GM12891 (cell line): ENCODE measurements at regions not wholly inside any gene's neighbourhood (a gene's known extent, or its start where the extent isn't known, plus 50 kb on each side); places are given as distances from the start of the nearest gene placed in this dataset.

Source experiments
- DNase-seq: peaks from one replicate; pipeline ENCODE4 v3.0.0; 2011; ENCODE audit warnings: low spot score; ENCODE audit not compliant: insufficient read length
- FAIRE-seq: peaks from 2 replicates; lab custom pipeline; 2011; peaks lifted over from hg19 to GRCh38; lab: Jason Lieb, UNC
- PAX5 ChIP-seq: IDR thresholded peaks from 2 replicates; pipeline ENCODE4 v1.6.1; 2011; ENCODE audit warnings: low read length, moderate library complexity, mild to moderate bottlenecking; ENCODE audit not compliant: insufficient read depth, severe bottlenecking
- POLR2A ChIP-seq: IDR thresholded peaks from 2 replicates; pipeline ENCODE4 v1.6.1; 2011; ENCODE audit warnings: low read depth, low read length, control low read depth
- POLR2AphosphoS5 ChIP-seq: IDR thresholded peaks from 2 replicates; pipeline ENCODE4 v1.6.1; 2011; ENCODE audit warnings: low read depth, low read length, control low read depth
- POU2F2 ChIP-seq: IDR thresholded peaks from 2 replicates; pipeline ENCODE4 v1.6.1; 2011; ENCODE audit warnings: low read depth, mild to moderate bottlenecking, control low read depth, low read length, moderate library complexity
- SPI1 ChIP-seq: IDR thresholded peaks from 2 replicates; pipeline ENCODE4 v1.6.1; 2011; ENCODE audit warnings: low read depth, low read length, control low read depth
- TAF1 ChIP-seq: IDR thresholded peaks from 2 replicates; pipeline ENCODE4 v1.6.1; 2011; ENCODE audit warnings: low read depth, low read length, control low read depth

DNA sequence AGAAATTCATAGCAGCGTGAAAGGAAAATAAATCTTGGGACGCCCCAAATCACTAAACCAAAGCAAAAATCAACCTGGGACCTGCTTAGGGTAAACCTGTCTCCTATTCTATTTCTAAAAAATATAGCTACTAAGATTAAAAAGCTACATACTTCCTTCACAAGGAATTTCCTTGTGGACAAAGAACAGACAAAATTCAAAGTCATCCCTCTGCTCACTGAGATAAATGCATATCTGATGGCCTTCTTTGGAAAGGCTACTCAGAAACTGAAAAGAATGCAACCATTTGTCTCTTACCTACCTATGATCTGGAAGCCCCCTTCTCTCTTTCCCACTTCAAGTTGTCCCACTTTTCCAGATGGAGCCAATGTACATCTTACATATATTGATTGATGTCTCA is 93.0 kb upstream of the CNOT2 start:
- DNase-seq (no peak), FAIRE-seq (no peak)
- TF ChIP-seq POU2F2 (no peak), TAF1 (no peak), POLR2A (no peak), POLR2AphosphoS5 (no peak), PAX5 (no peak), SPI1 (no peak)

- TF ChIP-seq POU2F2 (no peak), SPI1 (no peak), PAX5 (no peak), POLR2AphosphoS5 (no peak), POLR2A (no peak), TAF1 (no peak)
- FAIRE-seq: no peak
- no peak for DNase-seq
Measured at GRCh38 chr12:70151993-70152392, 91.2 kb upstream of the CNOT2 start.

GRCh38 chr12:70154087-70154638 is 89.1 kb upstream of the CNOT2 start:
- DNase-seq: no peak
- no peak for FAIRE-seq
- no peak for TF ChIP-seq POLR2A
- TF ChIP-seq SPI1: no peak
- no peak for TF ChIP-seq TAF1
- TF ChIP-seq POLR2AphosphoS5: no peak
- no peak for TF ChIP-seq POU2F2
- no peak for TF ChIP-seq PAX5

DNA sequence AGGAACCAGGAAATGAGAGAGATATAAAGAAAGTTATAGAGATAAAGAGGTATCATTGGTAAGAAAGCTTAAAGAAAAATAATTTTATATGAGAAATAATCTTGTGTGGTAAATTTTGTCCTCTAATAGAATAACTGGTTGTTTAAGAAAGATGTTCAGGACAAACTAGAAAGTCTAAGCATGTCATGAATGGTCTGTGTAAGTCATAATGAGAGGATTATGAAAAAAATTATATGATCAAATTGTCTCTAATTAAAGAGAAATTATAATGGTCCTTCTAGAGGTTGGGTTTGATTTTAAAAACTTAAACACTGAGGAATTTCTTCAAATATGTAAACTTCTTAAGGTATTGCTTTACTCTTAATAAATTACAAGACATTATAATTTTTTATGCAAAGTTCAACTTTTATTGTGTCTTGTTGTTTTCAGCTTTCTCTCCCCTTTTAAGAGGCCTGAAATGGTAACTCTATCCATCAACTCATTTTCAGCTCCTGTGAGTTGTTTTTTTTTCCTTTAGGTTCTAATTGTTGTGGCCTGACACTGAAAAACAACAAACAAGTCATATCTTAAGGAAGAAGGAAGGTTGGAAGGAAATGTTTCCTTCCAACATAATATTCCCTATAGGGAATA is 88.2 kb upstream of the CNOT2 start:
- TF ChIP-seq SPI1 (no peak), POU2F2 (no peak), TAF1 (no peak), PAX5 (no peak)
- no peak for DNase-seq
- no peak for FAIRE-seq

DNA sequence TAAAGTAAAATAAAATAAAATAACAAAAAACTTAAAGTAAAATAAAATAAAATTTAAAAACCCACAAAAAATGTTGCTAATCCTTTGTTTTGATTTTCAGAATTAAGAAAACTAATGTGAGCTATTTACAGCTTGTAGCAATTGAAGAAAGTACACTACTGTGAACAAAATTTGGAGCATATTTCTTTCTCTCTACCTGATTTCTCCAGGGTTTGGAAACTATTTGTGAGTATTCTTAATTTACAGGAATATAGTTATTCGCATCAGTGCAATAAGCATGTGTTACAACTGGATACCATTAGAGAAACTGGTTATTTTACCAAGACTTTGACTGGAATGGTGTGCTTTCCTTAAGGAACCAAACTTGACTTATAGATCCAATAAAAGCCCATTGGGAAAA is 86.1 kb upstream of the CNOT2 start:
- FAIRE-seq: no peak
- no peak for DNase-seq
- TF ChIP-seq TAF1: no peak
- TF ChIP-seq SPI1: no peak
- no peak for TF ChIP-seq POU2F2
- no peak for TF ChIP-seq POLR2AphosphoS5
- no peak for TF ChIP-seq POLR2A
- TF ChIP-seq PAX5: no peak

DNA sequence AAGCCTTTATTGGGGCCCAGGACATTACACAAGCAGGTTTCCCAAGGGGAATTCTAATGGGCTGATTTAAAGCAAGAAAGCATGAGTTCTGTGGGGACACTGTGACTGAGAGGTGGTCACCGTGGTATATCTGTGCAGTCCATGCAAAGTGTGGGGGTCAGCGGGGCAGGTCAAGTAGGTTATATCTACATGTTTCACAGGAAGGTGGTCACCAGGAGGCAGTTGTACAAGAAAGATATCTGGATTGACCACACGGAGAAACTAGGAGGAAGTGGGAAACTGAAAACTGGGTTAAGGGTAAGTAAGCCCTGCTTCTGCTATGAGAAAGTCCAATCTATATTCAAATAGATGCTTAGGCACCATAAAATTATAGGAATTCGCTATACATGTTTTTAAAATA is 77.8 kb upstream of the CNOT2 start:
- no peak for DNase-seq
- TF ChIP-seq PAX5: no peak
- TF ChIP-seq POLR2AphosphoS5: no peak
- no peak for TF ChIP-seq POLR2A
- no peak for TF ChIP-seq TAF1
- no peak for TF ChIP-seq SPI1
- no peak for TF ChIP-seq POU2F2
- no peak for FAIRE-seq

- DNase-seq (no peak), FAIRE-seq (no peak)
- TF ChIP-seq POU2F2 (no peak), POLR2A (no peak), POLR2AphosphoS5 (no peak), TAF1 (no peak), SPI1 (no peak), PAX5 (no peak)
Measured at GRCh38 chr12:70176290-70176689, 66.9 kb upstream of the CNOT2 start.

GRCh38 chr12:70177631-70178030 is 65.6 kb upstream of the CNOT2 start:
- FAIRE-seq (no peak), DNase-seq (no peak)
- TF ChIP-seq POLR2A: no peak
- TF ChIP-seq POLR2AphosphoS5: no peak
- TF ChIP-seq PAX5: no peak
- no peak for TF ChIP-seq SPI1
- no peak for TF ChIP-seq POU2F2
- no peak for TF ChIP-seq TAF1

GRCh38 chr12:70178038-70178437 is 65.2 kb upstream of the CNOT2 start:
- FAIRE-seq (no peak), DNase-seq (no peak)
- TF ChIP-seq SPI1 (no peak), POLR2AphosphoS5 (no peak), POU2F2 (no peak), TAF1 (no peak), PAX5 (no peak), POLR2A (no peak)

DNA sequence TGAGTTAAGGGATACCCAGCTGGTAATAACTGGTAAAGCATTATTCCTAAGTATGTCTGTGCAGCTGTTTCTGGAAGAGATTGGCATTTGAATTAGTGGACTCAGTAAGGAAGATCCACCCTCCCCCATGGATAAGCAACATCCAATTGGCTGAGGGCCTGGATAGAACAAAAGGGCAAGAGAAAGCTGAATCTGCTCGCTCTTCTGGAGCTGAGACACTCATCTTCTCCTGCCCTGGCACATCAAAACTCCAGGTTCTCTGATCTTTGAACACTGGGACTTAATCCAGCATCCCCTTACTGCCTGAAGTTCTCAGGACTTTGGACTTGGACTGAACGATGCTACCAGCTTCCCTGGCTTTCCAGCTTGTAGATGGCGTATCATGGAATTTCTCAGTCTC is 63.1 kb upstream of the CNOT2 start:
- FAIRE-seq (no peak), DNase-seq (no peak)
- TF ChIP-seq POLR2A (no peak), SPI1 (no peak), POLR2AphosphoS5 (no peak), PAX5 (no peak), POU2F2 (no peak), TAF1 (no peak)
